ENCODE measurements at regions not wholly inside any gene's neighbourhood (a gene's known extent, or its start where the extent isn't known, plus 50 kb on each side); places are given as distances from the start of the nearest gene placed in this dataset.

DNA sequence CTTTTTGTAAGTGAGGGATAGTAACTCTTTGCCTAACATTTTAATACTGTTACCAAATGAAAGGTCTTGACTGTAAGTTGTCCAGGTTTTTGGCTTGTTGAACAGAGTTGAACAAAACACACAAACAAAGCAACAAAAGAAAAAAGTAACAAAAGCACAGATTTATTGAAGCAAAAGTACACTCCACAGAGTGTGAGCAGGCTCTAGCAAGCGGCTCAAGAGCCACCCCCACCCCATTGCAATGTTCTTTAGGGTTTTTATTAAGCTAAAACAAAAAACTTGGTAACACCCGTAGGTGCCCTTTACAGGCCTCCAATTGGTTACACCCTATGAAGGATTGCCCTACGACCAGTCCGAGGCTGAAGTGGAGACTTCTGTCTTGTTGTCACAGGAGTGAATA is 197.4 kb upstream of the MAP3K1 start:
- DNase-seq: no peak

DNA sequence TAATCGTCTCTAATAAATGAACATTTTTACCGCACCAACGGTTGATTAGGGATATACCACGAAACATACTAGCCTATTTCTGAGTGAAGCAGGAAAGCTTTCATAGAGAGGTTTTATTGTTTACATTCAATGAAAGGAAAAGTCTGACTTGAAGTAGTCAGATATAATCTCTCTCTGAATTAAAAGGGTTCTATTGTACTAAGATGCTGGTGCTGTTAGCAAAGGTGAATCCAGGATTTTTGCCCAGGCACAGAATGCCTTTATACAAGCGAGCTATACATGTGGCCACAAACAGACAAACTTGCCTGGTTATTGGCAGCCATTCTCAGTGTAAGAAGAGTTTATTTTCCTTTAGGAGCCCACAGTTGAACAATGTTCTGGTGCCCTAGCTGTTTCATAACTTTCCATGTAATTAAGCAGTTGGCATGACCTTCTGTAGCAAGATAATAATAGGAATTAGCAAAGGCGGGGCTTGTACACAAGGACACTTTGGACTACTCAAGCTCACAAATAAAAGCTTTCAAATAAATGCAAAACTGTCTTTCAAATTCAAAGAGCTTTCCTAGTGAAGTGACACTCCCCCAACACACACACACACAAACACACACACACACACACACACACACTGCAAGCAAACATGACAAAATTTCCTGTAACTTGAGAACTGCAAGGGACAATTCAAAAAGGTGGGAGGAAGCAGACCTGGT is 198.7 kb upstream of the MAP3K1 start:
- no peak for DNase-seq

DNA sequence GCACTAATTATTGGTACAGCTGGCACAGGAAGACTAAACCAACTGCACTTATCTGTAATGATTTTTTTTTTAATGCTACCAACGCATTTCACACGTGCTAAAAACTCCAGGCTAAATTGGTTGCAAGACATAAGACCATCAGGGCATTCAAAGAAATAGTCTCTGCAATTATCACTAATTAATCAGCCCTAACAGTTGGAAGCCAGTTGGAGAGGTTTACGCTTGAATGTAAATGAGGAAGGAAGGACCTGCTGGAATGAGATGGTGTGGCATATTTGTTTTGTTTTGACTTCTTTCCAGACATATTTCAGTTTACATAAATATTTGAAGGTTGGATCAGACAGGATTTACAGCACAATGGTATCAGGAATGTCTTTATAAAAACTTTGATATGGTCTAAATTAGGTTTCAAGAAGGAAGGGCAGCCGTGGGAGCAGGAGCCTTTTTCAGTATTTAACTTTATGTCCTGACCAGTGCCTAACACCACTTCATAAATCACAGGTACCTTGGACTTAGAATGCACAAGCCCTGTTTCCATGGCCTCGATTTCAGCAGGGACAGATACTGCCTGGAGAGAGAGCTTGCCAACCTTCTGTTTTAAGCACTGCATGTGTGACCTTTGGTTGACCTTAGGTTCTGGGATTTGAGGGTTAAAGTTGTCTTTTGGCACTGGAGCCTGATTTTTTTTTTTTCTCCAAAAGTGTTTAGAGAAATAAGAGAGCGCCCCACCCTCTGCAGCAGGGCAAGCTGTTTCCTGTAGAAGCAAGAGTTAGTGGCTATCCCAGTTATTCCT is 199.8 kb upstream of the MAP3K1 start:
- no peak for DNase-seq

DNA sequence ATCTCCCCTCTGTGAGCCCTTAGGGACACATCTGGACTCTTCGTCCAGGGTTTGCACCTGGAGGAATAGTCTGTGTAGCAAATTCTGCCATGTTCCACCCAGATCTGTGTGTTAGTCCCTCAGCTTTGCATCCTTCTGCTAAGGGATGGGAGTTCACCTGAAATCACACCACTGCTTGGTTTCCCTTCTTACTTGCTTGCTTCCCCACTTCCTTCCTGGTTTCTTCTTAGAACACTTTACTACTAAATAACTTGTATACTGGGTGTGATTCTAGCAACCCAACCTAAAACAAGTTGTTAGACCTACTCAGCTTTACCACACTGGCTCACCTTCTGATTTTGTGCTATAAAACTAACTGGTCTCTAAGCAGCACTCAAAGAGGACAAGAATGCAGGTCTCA is 202.6 kb upstream of the MAP3K1 start:
- DNase-seq: no peak

DNA sequence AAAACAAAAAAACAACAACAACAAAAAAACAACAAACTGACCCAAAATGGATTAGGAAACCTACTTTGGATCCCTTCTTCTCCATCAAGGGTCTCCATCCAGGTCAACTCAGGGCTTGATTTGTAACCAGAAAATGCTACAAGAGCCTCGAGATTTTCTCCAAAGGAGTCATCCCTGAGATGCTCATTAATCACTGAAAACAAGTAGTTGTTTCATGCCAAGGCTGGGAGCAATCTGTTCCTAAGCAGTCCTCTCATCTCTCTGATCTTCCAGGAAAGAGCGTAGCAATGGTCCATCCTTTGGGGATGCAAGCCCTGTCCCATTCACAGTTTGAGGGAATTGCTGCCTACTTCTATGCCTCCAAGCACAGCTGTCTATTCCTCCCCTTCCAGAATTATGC is 203.0 kb upstream of the MAP3K1 start:
- DNase-seq: no peak

DNA sequence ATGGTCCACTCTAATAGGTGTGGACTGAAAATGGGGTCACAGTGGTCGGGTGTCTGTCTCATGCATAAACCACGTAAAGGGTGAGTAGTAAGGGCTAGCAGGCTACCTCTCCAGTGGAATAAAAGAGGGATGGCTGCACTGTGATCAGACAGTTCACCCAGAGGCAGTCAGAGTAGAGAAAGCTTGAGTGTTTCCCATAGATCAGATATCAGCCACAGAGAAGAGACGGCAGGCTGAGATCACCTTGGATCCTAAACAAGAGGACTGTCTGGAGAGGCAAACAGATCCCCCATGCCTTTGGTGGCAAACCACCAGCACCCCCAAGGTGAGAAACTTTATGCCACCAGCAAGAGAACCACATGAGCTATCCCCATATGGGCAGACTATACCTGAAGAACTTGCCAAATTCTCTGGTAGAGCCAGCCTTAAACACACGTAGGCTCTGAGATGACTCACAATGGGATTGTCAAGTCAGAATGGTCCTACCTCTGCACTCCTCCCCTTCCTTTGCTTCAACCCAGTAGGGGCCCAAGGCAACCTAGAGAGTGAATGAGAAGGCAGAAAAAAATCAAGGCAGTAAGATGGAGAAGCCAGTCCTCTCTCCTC is 205.2 kb upstream of the MAP3K1 start:
- peak; percentile 46 for DNase-seq

DNA sequence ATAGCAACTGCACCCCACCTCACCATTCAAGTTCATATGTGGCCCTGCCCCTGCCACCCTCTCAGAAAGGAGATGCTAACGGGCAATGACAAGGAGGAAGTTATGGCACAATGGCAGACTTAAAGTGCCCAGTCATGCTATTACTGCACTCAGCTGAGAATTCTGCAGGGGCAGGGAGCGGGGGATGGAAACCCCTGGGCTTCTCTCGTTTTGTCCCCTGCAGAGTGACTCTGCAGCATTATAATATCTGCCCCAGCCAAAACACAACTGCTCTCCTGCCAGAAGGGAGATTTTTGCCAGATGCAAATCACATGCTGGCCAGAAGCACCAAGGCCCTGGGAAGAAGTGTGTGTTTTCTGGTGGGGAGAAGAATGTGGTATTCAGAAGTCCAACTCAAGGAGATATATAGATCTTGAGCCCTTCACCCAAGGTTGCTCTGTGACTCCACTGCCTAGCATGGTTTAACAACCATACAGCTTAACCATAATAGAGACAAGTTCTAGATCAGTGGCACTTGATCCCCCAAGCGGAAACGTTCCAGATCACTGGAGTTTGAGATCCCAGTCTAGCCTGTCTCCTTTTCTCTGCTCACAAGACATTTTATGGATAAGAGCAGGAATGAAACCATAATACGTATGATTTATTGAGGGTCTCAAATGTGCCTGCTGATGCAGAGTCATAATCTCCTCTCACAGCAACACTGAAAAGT is 207.0 kb upstream of the MAP3K1 start:
- no peak for DNase-seq

DNA sequence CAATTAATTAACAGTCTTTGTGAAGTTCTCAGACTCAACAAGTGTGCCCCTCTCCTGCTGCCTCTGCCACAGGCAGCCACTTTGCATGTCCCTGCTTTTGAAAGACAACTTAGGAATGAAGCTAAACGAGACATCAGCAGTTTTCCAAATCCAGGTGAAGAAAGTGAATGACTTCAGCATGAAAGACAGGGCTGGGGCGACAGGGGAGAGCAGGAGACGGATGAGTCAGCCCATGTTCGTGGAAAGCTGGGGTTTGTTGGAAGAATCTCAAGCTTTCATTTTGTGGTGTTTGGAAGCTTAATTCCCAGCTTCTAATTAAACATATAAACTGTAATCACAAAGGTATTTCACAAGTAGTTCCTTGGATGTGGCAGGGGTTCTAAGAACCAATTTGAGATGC is 207.8 kb upstream of the MAP3K1 start:
- no peak for DNase-seq

DNA sequence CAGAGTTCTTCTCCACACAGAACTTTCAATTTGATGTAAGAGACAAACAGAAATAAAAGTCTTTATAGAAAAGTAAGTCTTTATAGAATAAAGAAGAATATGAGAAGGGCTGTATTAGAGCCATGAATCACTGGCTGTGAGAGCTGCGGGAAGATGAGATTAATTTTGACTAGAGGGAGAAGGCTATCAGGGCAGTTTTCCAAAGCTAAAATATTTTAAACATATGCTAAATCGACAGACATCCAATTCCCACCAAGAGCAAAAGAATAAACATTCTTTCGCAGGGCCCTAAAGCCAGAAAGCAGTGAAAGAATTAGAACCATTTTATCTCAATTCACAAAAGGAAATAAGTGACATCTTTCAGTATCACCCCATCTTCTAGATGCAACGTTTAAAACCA is 208.3 kb upstream of the MAP3K1 start:
- DNase-seq: no peak

DNA sequence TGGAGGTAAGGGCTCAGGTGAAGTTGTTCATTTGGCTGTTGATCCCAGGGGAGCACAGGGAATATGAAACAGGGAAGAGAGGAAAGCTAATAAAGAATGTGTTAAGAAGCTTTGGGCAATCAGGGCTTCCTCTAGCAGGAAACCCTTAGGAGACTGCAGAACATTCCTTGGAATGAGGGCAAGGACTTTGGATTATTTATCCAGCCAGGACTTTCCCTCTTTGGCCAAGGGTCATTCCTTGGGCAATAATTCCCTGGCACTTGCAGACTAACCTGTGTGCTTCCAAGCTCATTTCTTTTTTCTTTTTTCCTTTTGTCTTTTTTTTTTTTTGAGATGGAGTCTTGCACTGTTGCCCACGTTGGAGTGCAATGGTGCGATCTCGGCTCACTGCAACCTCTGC is 209.2 kb upstream of the MAP3K1 start:
- DNase-seq: no peak

DNA sequence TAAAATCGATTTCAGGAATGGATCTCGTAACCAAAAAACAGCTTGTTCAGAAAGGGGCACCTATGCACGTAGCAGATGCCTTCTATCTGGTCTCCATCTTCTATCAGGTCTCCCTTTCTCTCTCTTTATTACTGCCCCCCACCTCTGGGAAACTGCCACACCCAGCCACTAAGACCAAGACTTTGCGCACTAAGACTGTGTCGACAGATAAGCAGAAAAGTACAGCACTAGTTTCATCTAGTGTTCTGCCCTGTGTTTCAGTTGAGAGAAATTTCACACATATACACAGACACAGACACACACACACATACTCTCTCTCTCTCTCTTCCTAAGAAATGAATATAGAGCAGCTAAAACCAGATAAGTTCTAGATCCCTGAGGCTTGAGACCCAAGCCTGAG is 210.1 kb upstream of the MAP3K1 start:
- no peak for DNase-seq

DNA sequence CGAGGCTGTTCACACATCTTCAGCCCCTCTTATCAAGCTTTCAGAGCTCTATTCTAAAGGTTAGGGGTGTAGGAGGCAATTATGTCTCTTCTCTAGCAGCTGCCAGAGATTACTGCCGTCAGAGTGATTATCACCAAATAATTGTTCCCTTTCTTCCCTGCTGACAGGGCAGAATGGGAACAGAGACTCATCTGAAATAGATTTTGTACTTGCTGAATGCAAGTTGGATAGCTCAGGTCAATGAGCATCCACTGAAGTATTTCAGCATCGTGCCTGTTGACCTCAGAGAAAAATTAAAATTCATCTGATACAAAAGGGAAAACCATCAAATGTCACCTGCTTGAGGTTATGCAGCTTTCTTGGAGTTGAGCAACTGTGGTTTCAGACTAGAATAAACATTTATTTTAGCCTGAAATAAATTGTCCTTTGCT is 213.7 kb upstream of the MAP3K1 start:
- DNase-seq: no peak

DNA sequence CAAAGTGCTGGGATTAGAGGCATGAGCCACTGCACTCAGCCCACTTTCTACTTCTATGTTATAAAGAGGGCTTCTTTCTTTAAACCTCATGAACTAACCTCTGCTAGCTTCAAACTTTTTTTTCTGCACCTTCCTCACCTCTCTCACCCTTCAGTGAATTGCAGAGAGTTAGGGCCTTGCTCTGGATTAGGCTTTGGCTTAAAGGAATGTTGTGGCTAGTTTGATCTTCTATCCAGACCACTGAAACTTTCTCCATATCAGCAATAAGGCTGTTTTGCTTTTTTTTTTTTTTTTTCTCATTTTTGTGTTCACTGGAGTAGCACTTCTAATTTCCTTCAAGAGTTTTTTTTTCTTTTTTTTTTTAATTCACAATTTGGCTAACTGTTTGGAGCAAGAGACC is 216.4 kb upstream of the MAP3K1 start:
- DNase-seq: no peak

DNA sequence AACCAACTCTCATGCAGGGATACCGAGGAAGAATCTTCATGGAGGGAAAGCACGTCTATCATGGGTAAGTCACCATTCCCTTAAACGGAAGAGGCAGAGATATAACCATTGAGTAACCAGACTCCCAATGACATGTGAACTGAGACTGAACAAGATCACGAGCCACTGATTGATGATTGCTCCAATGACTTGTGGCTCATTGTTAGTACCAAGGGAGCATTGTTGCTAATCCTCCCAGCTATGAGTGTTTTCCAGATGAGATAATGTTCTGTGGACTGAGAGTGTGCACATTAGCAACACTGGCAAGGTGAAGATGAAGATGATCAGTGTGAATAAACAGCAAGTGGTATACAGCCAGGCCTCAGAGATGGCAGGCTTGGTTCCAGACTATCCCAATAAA is 219.2 kb upstream of the MAP3K1 start:
- no peak for DNase-seq

DNA sequence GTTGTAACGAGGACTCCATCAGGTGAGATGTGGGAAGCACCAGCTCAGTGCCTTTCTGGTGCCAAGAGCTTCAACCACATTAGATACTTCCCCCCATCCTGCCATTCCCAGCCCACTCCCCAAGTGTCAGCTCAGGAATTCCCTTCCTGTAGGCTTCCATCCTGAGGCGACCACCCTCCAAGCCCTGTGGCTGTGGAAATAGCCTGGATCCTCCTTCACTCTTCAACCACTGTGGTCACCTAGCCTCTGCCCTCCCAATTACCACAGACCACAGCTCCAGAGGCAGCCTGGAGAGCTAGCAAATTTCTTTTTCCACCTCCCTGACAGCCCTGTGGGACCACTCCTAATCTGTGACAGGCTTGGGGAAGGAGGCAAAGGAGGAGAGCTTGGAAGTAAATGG is 219.8 kb upstream of the MAP3K1 start:
- DNase-seq: no peak

DNA sequence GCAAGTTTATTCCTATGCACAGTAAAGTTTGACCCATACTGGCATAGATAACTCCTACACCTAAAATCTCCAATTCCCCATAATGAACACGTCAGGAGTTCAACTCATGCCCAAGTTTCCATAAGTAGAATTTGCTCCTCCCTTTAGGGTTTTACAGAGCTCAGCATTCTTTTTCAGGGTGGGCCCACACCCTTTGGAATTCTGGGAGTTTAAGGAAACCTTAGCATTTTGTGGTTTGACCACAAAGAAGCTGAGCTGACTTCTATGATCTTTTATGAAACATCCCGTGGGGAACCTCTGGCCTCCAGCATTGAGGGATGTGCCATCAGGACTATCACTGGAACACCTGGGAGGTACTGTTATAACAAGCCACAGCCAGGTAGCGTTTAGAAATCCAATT is 220.6 kb upstream of the MAP3K1 start:
- DNase-seq: no peak

DNA sequence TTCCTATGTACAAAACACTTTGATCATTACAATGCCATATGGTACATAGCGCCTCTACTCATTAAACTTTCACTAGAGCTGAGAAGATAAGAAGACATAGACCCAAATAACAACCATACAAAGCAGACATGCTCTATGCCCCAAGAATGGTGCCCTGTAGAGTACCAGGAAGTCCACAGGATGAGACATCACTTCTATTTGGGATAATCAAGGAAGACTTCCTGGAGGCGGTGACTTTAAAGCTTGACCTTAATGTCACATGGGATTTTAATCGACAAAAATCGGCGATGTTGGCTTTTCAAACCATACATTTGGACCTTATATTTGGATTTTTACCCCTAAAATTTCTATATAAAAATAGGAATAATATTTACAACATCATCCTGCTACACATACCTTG is 224.3 kb upstream of the MAP3K1 start:
- no peak for DNase-seq

DNA sequence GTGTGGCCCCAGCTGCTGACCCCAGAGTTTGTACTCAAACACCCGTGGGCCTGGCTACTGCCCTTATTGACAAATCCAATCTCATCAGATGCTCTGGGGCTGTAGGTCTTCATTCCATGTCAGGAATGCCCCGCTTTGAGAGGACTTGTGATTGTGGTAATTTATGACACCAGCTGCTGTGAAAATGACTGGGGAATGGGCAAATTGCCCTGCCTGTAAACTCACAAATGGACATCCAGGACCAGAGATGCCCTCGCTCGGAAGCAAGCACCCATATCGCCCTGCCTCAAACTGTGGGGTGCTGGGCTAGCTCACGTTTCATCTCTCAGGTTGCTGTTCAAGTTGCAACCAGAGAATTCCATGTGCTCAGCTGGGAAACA is 225.9 kb upstream of the MAP3K1 start:
- DNase-seq: no peak

DNA sequence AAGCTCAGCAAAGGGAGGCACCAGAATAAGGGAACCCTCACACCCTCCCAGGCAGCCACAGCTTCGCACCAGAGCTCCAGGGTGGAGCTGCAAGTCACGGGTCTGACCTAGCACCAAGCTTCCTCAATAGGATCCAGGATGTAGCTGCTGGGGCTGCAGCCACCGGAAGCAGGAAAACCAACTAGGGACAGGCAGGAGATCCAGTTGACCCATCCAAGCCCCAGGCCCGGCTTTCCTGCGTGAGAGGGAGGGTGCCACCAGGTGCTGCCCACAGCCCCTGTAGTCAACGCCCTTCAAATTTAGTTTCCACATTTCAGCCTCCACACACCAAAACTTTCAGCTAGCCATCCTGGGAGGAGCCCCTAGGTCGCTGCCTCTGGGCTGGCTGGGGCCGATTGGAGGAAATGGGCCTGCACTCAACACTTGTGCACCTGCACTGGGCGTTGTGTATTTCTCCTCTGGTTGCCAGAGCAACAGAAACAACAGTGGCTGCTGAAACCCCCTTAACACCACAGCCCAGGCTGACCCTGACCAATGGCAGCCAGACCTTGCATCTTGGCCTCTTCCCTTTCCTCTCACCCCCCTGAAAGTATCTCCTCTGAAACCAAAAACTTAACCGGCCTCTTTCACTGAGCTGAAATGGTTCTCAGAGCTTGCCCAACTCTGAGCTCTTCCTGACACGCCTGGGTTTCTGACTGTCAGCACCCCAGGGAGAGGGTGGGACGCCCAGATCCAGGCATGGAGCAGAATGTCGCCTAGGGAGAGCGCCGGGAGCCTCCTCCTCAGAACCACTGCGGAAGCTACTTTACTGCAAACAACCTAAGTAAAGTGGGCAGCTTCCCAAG is 226.5 kb upstream of the MAP3K1 start:
- DNase-seq: peak; percentile 37

DNA sequence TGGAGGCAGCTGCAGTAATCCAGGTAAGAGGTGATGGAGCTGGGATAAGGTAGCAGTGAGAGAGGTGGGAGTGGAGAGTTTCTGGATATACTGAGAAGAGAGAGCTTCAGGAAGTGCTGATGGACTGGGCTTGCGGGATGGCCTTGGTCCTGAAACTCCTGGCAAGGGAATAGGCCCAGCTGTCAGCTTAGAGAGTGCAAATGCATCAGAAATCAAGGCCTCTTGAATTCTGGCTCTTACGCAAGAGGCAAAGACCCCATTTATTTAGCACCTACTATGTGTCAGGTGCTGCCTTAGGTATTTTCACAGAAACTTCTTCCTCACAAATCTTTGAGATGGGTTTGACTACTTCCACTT is 227.2 kb upstream of the MAP3K1 start:
- DNase-seq: no peak

DNA sequence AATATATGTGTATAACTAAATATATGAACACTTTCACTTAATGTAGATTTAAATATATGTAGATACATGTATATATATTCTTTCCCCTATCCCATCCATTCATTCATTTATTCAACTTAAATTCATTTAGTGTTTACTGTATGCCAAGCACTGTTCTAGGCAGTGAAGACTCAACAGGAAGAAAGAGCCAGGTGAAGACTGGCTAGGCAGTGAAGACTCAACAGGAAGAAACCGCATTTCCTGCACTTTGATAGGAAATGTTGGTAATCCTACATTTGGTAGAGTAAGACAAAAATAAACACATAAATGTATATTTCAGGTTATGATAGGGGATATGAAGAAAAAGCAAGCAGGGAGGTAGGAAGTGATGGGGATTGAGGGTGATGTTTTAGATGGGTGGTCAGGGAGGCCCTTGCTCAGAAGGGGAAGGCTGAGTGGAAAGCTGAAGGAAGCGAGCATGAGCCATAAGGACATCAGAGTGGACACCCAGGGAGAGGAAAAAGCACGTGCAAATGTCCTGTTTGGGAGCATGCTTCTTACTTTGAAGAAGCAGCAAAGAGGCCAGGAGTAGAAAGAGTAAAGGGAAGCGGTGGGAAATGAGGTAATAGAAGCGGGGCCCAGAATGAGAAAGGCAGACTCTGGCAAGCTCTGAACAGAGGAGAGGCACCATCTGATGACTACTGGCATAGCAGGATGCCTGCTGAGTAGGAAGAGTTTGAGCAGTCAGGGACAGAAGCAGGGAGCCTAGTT is 227.8 kb upstream of the MAP3K1 start:
- no peak for DNase-seq
